ENCODE measurements at regions not wholly inside any gene's neighbourhood (a gene's known extent, or its start where the extent isn't known, plus 50 kb on each side); places are given as distances from the start of the nearest gene placed in this dataset.
"Not testable (repeated sequence)": the region's sequence is repeated elsewhere in the genome, so short reads cannot be mapped to it uniquely, and the experiment has no call there.

- TF ChIP-seq EZH2 (IDR thresholded peaks at IDR 0.05; ENCODE audit: insufficient read depth, low read length); CTCF (IDR thresholded peaks at IDR 0.05; ENCODE audit: insufficient read depth, low read depth, low read length): not testable (repeated sequence)
Measured at GRCh38 chr2:38238705-38239104, 138.4 kb downstream of the ATL2 start.
